ENCODE measurements at regions not wholly inside any gene's neighbourhood (a gene's known extent, or its start where the extent isn't known, plus 50 kb on each side); places are given as distances from the start of the nearest gene placed in this dataset.

DNA sequence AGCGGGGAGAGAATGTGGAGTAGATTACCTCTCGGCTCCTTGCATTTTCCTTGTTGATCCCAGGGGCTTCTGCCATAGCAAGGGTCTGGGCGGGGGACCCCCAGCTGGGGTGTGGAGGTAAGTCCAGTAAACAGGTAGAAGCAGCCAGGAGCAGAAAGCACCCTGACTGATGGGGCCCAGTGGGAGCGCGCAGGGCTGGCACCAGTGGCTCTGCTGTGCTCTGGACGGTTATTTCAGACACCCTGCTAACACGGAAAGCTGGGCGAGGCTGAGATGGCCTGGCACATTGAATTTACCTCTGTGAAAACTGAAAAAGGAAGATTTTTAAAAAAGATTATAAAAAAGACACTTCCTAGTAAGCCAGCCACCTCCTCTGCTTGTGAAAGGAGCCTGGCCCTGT is 88.4 kb upstream of the CALM2 start:
- DNase-seq, result no peak

DNA sequence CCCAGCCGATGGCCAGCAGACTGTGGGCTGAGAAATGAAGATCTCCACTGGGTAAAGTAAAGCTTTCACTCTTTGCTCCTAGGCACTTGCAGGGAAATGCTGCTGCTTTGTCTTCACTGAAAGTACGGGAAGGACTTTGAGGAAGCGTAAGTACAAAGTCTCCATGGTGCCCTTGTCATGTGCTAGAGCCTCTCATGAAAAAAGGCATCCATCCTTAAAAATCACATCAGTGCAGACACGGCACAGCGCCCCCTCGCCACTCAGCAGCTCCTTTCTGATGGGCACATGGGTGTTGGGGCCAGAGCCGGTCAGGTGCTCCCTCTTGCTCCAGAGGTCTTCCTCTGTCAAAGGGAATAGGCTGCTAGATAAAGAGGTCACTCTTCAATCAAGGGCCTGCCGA is 87.8 kb upstream of the CALM2 start:
- no peak for DNase-seq

DNA sequence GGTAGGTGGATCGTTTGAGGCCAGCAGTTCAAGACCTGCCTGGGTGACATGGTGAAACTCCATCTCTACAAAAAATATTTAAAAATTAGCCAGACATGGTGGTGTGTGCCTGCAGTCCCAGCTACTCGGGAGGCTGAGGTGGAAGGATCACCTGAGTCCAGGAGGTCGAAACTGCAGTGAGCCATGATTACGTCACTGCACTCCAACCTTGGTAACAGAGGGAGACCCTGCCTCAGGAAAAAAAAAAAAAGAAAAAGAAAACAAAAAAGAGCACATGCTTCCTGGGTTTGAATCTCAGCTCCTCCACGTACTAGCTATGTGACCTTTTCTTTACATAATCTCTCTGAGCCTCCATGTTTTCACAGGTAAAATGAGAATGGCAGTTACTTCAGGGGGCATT is 86.3 kb upstream of the CALM2 start:
- no peak for DNase-seq

GRCh38 chr2:47260971-47261370 is 84.7 kb upstream of the CALM2 start:
- no peak for DNase-seq

GRCh38 chr2:47259829-47260228 is 83.5 kb upstream of the CALM2 start:
- no peak for DNase-seq

DNA sequence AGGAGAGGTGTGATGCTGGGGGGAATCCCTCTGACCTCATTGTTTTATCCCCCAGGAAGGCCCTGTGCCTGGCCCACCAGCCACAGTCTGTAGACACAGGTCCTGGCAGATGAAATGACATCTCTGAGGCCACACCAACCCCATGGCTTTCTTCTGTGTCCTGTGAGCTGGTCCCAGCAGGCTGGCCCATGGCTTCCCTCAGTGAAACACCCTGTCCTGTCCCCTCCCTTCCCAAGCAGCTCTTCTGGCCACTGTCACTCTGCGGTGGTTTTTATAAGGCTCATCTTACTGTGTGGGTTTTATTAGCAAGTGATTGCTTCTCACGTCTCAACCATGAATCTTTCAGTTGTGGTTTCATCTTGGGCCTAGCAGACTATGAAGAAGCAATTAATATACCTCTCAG is 81.6 kb upstream of the CALM2 start:
- no peak for DNase-seq

DNA sequence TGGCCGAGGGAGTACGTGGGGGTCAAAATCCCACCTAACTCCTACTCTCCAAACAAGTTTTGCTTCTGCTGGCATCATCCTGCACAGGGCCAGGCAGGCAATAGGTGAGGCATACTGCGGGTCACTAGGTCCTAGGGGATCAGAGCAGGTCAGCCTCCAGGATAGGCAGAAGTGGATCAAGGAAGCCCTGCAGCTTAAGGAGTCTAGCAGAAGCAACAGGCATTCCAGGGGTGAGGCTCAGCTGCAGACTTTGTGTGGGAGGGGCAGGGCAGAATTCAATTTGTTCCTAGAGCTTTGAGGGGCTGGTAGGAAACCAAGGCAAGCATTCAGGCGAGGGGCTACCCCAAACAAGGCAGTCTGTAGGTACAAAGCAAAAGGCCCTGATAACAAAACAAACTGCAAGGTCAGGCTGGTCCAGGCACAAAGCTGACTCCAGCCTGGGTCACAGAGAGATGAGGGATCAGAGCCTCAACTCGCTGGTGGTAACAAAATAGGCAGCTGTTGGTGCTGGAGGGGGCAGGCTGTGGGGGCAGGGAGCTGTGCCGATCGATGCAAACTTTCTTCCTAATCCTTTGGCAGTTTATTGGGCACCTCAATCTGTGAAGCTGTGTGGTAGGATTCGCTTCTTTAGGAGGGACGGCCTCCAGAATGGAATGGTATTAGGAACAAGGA is 80.2 kb upstream of the CALM2 start:
- DNase-seq, result no peak

DNA sequence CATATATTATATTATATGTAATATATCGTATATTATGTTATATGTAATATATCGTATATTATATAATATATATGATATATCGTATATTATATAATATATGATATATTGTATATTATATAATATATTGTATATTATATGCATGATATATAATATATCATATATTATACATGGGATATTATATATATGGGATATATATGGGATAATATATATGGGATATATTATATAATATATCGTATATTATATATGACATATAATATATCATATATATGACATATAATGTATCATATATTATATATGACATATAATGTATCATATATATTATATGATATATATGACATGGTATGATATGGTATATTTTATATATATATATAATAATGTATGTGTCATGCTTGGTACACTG is 79.5 kb upstream of the CALM2 start:
- DNase-seq, result no peak

DNA sequence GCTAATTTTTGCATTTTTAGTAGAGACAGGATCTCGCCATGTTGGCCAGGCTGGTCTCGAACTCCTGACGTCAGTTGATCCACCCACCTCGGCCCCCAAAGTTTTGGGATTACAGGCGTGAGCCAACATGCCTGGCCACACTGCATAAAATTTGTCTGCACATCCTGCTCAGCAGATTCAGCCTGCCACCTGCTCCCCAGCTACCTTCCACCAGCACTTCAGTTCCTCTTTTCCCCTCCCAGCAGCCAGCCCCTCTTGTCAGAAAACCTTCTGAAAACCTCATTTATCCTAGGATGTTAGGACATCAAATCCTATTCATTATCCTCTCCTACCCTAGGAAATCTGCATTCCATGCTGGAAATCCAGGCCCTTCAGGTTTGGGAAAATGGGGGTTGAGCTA is 78.2 kb upstream of the CALM2 start:
- no peak for DNase-seq

GRCh38 chr2:47253447-47253846 is 77.1 kb upstream of the CALM2 start:
- no peak for DNase-seq

GRCh38 chr2:47251404-47251675 is 75.0 kb upstream of the CALM2 start:
- no peak for DNase-seq

DNA sequence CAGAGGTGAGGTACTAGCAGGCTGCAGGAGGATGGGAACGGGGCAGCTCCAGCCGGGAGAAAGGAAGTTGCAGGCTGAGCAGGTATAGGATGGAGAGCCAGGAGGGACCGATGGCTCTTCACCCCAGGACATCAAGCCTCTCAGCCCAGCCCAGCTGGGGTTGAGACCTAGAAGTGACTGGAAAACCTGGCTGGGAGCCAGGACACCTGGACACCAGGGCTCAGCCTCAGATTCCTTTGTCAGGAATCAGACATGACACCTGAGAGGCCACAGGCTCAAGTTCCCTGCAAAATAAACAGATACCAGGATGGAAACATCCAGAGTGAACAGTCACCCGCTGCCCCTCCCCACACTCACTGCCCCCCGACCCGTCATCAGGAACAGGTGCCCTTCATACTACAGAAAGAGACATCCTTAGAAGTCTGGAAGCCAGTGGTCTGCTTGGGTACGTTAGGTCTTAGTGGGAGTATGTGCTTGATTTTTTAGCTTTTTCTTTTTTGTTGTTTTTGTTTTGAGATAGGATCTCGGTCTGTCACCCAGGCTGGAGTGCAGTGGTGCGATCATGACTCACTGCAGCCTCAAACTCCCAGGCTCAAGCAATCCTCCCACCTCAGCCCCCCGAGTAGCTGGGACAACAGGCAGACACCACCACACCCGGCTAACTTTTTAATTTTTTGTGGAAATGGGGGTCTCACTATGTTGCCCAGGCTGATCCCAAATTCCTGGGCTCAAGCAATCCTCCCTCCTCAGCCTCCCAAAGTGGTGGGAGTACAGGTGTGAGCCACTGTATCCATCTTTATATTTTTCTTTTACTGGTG is 74.5 kb upstream of the CALM2 start:
- DNase-seq, result no peak

- no peak for DNase-seq
Measured at GRCh38 chr2:47249931-47250330, 73.6 kb upstream of the CALM2 start.

- no peak for DNase-seq
Measured at GRCh38 chr2:47249157-47249900, 73.0 kb upstream of the CALM2 start.

DNA sequence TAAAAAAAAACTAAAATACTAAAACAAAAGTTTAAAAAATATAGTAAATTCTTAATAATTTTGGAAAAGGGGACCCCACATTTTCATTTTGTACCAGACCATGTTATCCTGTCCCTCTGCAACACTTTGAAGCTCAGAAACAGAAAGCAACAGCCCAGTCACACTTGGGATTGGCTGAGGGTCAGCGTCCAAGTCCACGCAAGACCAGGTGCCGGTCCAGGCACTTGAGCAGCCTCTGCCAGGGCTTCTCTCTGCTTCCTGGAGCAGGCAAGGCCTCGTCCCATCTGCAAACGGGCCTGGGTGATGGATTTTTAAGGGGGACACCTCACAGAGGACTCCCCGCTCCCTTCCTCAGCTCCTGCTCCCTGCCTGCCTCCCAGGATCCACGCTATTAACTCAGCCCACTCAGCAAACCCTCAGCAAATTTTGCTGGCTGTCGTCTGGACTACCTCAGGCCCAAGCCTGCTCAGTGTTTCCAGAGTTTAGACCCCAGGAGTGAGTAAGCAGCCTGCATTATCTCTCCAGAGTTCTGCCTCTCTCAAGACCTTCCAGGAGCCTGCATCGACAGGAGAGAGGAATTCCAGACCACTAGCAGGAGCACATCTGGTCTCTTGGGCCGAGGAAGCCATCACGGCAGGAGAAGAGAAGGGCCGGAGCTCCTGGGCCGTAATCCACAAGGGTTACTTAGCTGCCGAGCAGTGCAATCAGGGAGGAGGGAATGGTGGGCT is 67.4 kb upstream of the CALM2 start:
- DNase-seq, result no peak

GRCh38 chr2:47241715-47242114 is 65.4 kb upstream of the CALM2 start:
- DNase-seq, result no peak

GRCh38 chr2:47239119-47239969 is 63.0 kb upstream of the CALM2 start:
- DNase-seq, result no peak

GRCh38 chr2:47238638-47239037 is 62.3 kb upstream of the CALM2 start:
- no peak for DNase-seq

- no peak for DNase-seq
Measured at GRCh38 chr2:47237375-47238334, 61.3 kb upstream of the CALM2 start.

GRCh38 chr2:47236503-47237215 is 60.3 kb upstream of the CALM2 start:
- DNase-seq, result no peak

DNA sequence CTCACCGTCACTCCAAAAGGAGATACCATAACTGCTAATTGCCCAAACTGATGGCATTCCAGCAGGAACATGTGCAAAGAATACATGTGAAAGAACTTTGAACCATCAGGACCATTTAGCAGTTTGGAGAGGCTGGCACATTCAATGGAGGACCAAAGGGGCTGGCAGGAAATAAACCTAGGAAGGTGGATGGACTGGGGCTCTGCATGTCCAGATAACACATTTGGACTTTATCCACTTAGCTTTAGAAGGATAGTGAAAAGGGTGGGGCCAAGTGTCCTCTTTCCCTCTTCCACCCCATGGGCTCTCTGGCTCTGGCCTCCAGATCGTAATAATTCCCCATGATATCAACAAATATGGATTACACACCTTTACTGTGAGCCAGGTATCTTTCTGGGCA is 58.8 kb upstream of the CALM2 start:
- no peak for DNase-seq
